ENCODE measurements at regions not wholly inside any gene's neighbourhood (a gene's known extent, or its start where the extent isn't known, plus 50 kb on each side); places are given as distances from the start of the nearest gene placed in this dataset.
"Not testable (repeated sequence)": the region's sequence is repeated elsewhere in the genome, so short reads cannot be mapped to it uniquely, and the experiment has no call there.

GRCh38 chr1:182299728-182300616 is 91.6 kb downstream of the GLUL start:
- POLR2A ChIA-PET, result no interaction called here
- Histone ChIP-seq H4K20me1 (ENCODE audit: control insufficient read depth, insufficient read depth, low read length, poor library complexity, severe bottlenecking) (no peaks in the 10 kb centered on the region), H3K9ac (ENCODE audit: low read length) (no peak overlapping the region), H3K27ac (ENCODE audit: low read length in 2 of 2) (no peak overlapping the region), H2AFZ (ENCODE audit: insufficient read depth, low read depth, low read length, poor library complexity, severe bottlenecking) (no peak overlapping the region), H3K36me3 (replicated peaks in 1 of 2; ENCODE audit: control extremely low read depth in 1 of 2, control insufficient read depth in 1 of 2, extremely low read depth in 1 of 2, insufficient read depth in 2 of 2, low read length in 1 of 2) (no peaks in the 10 kb centered on the region), H3K9me3 (ENCODE audit: control extremely low read depth in 1 of 3, control insufficient read depth in 2 of 3, insufficient read depth in 1 of 3, low read length in 2 of 3) (no peaks in the 10 kb centered on the region), H3K4me3 (ENCODE audit: control extremely low read depth in 1 of 5, extremely low read depth in 1 of 5, insufficient read depth in 1 of 5, low read depth in 2 of 5, low read length in 4 of 5) (no peak overlapping the region), H3K4me2 (replicated peaks; ENCODE audit: low read depth, low read length, poor library complexity, severe bottlenecking) (no peak overlapping the region), H3K27me3 (replicated peaks in 1 of 4; ENCODE audit: control extremely low read depth in 1 of 4, control insufficient read depth in 3 of 4, insufficient read depth in 4 of 4, low read length in 3 of 4) (no peaks in the 10 kb centered on the region), H3K79me2 (ENCODE audit: control insufficient read depth, insufficient read depth, low read length) (no peaks in the 10 kb centered on the region), H3K4me1 (ENCODE audit: control insufficient read depth in 2 of 2, insufficient read depth in 2 of 2, low read length in 2 of 2) (no peaks in the 10 kb centered on the region)
- intact Hi-C loops (cut with micrococcal nuclease), result no loop called here
- CTCF ChIA-PET, result no interaction called here
- TF ChIP-seq CTCF (IDR thresholded peaks at IDR 0.05) (no peak), EZH2 (IDR thresholded peaks at IDR 0.05; ENCODE audit: borderline replicate concordance, insufficient read depth, low read depth, low read length, poor library complexity, severe bottlenecking) (no peak)
- no peak for ATAC-seq (ENCODE audit: low read depth)
- Mint-ChIP-seq H3K27me3 (peaks cover 11% of the 10 kb centered on the region), H3K9me3 (ENCODE audit: insufficient read depth) (no peaks in the 10 kb centered on the region), H3K4me3 (no peak overlapping the region), H3K4me1 (no peaks in the 10 kb centered on the region), H3K27ac (no peak overlapping the region)
- WGBS (ENCODE audit: insufficient coverage), result 25% methylated on average over 1 of the region's 3 CpGs
- DNase-seq, result no peak

GRCh38 chr1:182299054-182299727 is 92.4 kb downstream of the GLUL start:
- CTCF ChIA-PET, result not testable (repeated sequence)
- WGBS (ENCODE audit: insufficient coverage), result 94% methylated on average over 12 of the region's 14 CpGs

More at GRCh38 chr1:182299054-182299727, 92.4 kb downstream of the GLUL start:
- H2AFZ ChIP-seq (ENCODE audit: insufficient read depth, low read depth, low read length, poor library complexity, severe bottlenecking); H3K79me2 ChIP-seq (ENCODE audit: control insufficient read depth, insufficient read depth, low read length); intact Hi-C loops (cut with micrococcal nuclease); H3K9me3 ChIP-seq (ENCODE audit: control extremely low read depth in 1 of 3, control insufficient read depth in 2 of 3, insufficient read depth in 1 of 3, low read length in 2 of 3); H3K4me1 Mint-ChIP-seq; H4K20me1 ChIP-seq (ENCODE audit: control insufficient read depth, insufficient read depth, low read length, poor library complexity, severe bottlenecking); H3K4me3 Mint-ChIP-seq; DNase-seq; H3K4me1 ChIP-seq (ENCODE audit: control insufficient read depth in 2 of 2, insufficient read depth in 2 of 2, low read length in 2 of 2); H3K27ac ChIP-seq (ENCODE audit: low read length in 2 of 2); H3K27ac Mint-ChIP-seq; ATAC-seq (ENCODE audit: low read depth); H3K9me3 Mint-ChIP-seq (ENCODE audit: insufficient read depth); H3K9ac ChIP-seq (ENCODE audit: low read length); H3K4me3 ChIP-seq (ENCODE audit: control extremely low read depth in 1 of 5, extremely low read depth in 1 of 5, insufficient read depth in 1 of 5, low read depth in 2 of 5, low read length in 4 of 5); POLR2A ChIA-PET; H3K4me2 ChIP-seq (replicated peaks; ENCODE audit: low read depth, low read length, poor library complexity, severe bottlenecking); H3K27me3 ChIP-seq (replicated peaks in 1 of 4; ENCODE audit: control extremely low read depth in 1 of 4, control insufficient read depth in 3 of 4, insufficient read depth in 4 of 4, low read length in 3 of 4); H3K36me3 ChIP-seq (replicated peaks in 1 of 2; ENCODE audit: control extremely low read depth in 1 of 2, control insufficient read depth in 1 of 2, extremely low read depth in 1 of 2, insufficient read depth in 2 of 2, low read length in 1 of 2): not testable (repeated sequence)
- peaks cover 11% of the 10 kb centered on the region for H3K27me3 Mint-ChIP-seq

All from B cell (primary cell).